ENCODE measurements at regions not wholly inside any gene's neighbourhood (a gene's known extent, or its start where the extent isn't known, plus 50 kb on each side); places are given as distances from the start of the nearest gene placed in this dataset.

- Histone ChIP-seq H3K14ac (ENCODE audit: insufficient read length) (no peak overlapping the region), H2BK120ac (replicated peaks; ENCODE audit: low read depth, low read length) (peak overlapping the region; percentile 93), H2BK15ac (ENCODE audit: low read length) (no peak overlapping the region), H4K5ac (ENCODE audit: insufficient read length, low read depth, low read length) (no peak overlapping the region), H3K27me3 (replicated peaks in 1 of 4; ENCODE audit: control insufficient read depth in 3 of 4, extremely low read depth in 1 of 4, insufficient read depth in 3 of 4, low read length in 3 of 4) (no peaks in the 10 kb centered on the region), H3K27ac (ENCODE audit: low read depth, low read length) (peak overlapping the region; percentile 75; the same call in 1 of the 2 replicates), H4K91ac (replicated peaks; ENCODE audit: insufficient read length, low read length) (peak overlapping the region; percentile 12), H4K20me1 (replicated peaks in 1 of 2; ENCODE audit: control insufficient read depth in 1 of 2, insufficient read depth in 2 of 2, low read length in 2 of 2) (no peaks in the 10 kb centered on the region), H2AFZ (ENCODE audit: low read length) (no peak overlapping the region; the same call in 1 of the 2 replicates), H3K4me1 (replicated peaks in 1 of 4; ENCODE audit: control insufficient read depth in 3 of 4, insufficient read depth in 4 of 4, low read length in 3 of 4) (peaks cover 0 to 2% (median 0%) of the 10 kb centered on the region in 4 experiments; a peak in 1 of 7 replicates), H3K56ac (replicated peaks; ENCODE audit: insufficient read length, low read depth, low read length) (no peak overlapping the region), H3K18ac (ENCODE audit: extremely low read depth, low read length) (no peak overlapping the region; the same call in 1 of the 2 replicates), H2AK5ac (ENCODE audit: low read depth, low read length) (no peak overlapping the region), H3K9me3 (ENCODE audit: insufficient read depth in 2 of 2, low read depth in 1 of 2, low read length in 1 of 2) (no peaks in the 10 kb centered on the region), H3K4me3 (ENCODE audit: extremely low read depth in 1 of 4, insufficient read depth in 2 of 4, low read depth in 3 of 4, low read length in 4 of 4) (no peak overlapping the region), H3K23ac (ENCODE audit: insufficient read length) (no peak overlapping the region), H4K8ac (ENCODE audit: extremely low read depth, insufficient read depth, low read length) (no peak overlapping the region), H3K23me2 (ENCODE audit: low read depth, low read length) (no peaks in the 10 kb centered on the region), H3K36me3 (ENCODE audit: control insufficient read depth in 2 of 4, insufficient read depth in 4 of 4, low read length in 3 of 4) (no peaks in the 10 kb centered on the region), H3K79me1 (ENCODE audit: low read depth, low read length) (no peaks in the 10 kb centered on the region), H2BK5ac (ENCODE audit: low read depth, low read length) (peak overlapping the region; percentile 12; the same call in 1 of the 2 replicates), H2BK20ac (ENCODE audit: low read length) (no peak overlapping the region), H2BK12ac (ENCODE audit: low read depth, low read length) (peak overlapping the region; percentile 21; the same call in 1 of the 2 replicates), H3K4me2 (ENCODE audit: insufficient read depth in 1 of 2, low read depth in 2 of 2, low read length in 2 of 2) (no peak overlapping the region), H3K4ac (replicated peaks; ENCODE audit: insufficient read length, low read depth, low read length) (no peak overlapping the region), H3K9ac (replicated peaks in 1 of 4; ENCODE audit: extremely low read depth in 1 of 4, low read depth in 3 of 4, low read length in 3 of 4) (no peak overlapping the region), H3K79me2 (ENCODE audit: control insufficient read depth in 1 of 2, insufficient read depth in 2 of 2, low read length in 2 of 2) (no peaks in the 10 kb centered on the region)
- no peak for FAIRE-seq
- WGBS, 2 experiments (ENCODE audit: extremely low coverage in 1 of 2, insufficient coverage in 1 of 2, insufficient read length in 1 of 2, insufficient replicate concordance in 2 of 2, low coverage in 1 of 2, low lambda C conversion rate in 2 of 2, missing lambda C conversion rate in 1 of 2) = 56% methylated on average over 6 of the region's 7 CpGs; no CpG with 5 or more reads in 1 of the 2 experiments
- ChIA-PET CTCF (ENCODE audit: partially characterized antibody) (interaction anchor here (0.6 to 2.1 kb wide), 19 partner anchors 14 to 1859 kb away, joined by 3 to 10 read pairs (median 3); no protein-coding TSS in a partner anchor), POLR2A (ENCODE audit: partially characterized antibody) (interaction anchor here (0.8 to 1.4 kb wide), 4 partner anchors 286 to 513 kb away, joined by 3 to 7 read pairs (median 4); partner anchors contain the start of gene TMSB4X)
- DNase-seq (ENCODE audit: low read depth in 1 of 2, low spot score in 2 of 2) = peak; percentile 19 to 47
- no peak for TF ChIP-seq EGR1 (IDR thresholded peaks at IDR 0.05; ENCODE audit: borderline replicate concordance, low read depth, low read length)
- TF ChIP-seq EP300 (IDR thresholded peaks at IDR 0.05; ENCODE audit: borderline replicate concordance in 1 of 2, low read depth in 2 of 2, low read length in 2 of 2) = no peak
- TF ChIP-seq SP2 (IDR thresholded peaks at IDR 0.05; ENCODE audit: low read length) = no peak
- no peak for TF ChIP-seq KDM5A (IDR thresholded peaks at IDR 0.05; ENCODE audit: low read length)
- TF ChIP-seq JUN (IDR thresholded peaks at IDR 0.05; ENCODE audit: low read depth, low read length) = no peak
- no peak for TF ChIP-seq GTF2F1 (IDR thresholded peaks at IDR 0.05; ENCODE audit: borderline replicate concordance, low read depth, low read length)
- no peak for TF ChIP-seq RNF2 (IDR thresholded peaks at IDR 0.05; ENCODE audit: borderline replicate concordance, low read depth, low read length, missing control alignments, poor library complexity, severe bottlenecking)
- peak; percentile 87 to 88 for TF ChIP-seq RAD21 (IDR thresholded peaks at IDR 0.05 in 1 of 2, conservative IDR thresholded peaks at IDR 0.05 in 1 of 2; ENCODE audit: low read depth in 2 of 2, low read length in 2 of 2)
- TF ChIP-seq GABPA (IDR thresholded peaks at IDR 0.05; ENCODE audit: borderline replicate concordance, insufficient read depth, low read length) = no peak
- no peak for TF ChIP-seq CHD1 (IDR thresholded peaks at IDR 0.05; ENCODE audit: low read depth, low read length)
- no peak for TF ChIP-seq YY1 (IDR thresholded peaks at IDR 0.05; ENCODE audit: low read depth, low read length)
- TF ChIP-seq BACH1 (IDR thresholded peaks at IDR 0.05; ENCODE audit: low read length) = no peak
Observed at GRCh38 chrX:13487731-13488505, 81.5 kb upstream of the EGFL6 start.

Measured in H1 (cell line).